ENCODE measurements at regions not wholly inside any gene's neighbourhood (a gene's known extent, or its start where the extent isn't known, plus 50 kb on each side); places are given as distances from the start of the nearest gene placed in this dataset.

DNA sequence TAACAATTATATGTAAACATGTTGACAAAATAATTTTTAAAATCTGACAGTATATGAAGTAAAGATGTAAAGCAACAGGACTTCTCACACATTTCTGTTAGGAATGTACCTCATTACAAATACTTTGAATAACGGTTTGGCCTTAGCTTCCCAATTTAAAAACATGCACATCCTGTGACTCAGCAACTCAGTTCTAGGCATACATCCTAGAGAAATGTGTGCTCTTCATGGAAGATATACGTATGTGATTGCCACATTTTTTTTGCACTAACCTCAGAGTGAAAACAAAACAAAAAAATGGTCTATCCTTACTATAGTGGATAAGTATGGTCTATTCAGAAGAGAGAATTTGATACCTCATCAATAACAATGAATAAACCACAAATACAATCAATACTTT, 314.6 kb downstream of the LIG4 start:
- TF ChIP-seq, protein P1, sequence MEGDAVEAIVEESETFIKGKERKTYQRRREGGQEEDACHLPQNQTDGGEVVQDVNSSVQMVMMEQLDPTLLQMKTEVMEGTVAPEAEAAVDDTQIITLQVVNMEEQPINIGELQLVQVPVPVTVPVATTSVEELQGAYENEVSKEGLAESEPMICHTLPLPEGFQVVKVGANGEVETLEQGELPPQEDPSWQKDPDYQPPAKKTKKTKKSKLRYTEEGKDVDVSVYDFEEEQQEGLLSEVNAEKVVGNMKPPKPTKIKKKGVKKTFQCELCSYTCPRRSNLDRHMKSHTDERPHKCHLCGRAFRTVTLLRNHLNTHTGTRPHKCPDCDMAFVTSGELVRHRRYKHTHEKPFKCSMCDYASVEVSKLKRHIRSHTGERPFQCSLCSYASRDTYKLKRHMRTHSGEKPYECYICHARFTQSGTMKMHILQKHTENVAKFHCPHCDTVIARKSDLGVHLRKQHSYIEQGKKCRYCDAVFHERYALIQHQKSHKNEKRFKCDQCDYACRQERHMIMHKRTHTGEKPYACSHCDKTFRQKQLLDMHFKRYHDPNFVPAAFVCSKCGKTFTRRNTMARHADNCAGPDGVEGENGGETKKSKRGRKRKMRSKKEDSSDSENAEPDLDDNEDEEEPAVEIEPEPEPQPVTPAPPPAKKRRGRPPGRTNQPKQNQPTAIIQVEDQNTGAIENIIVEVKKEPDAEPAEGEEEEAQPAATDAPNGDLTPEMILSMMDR (IDR thresholded peaks at IDR 0.05; ENCODE audit: insufficient read depth, low read depth, low read length) = no peak
- TF ChIP-seq EZH2 (IDR thresholded peaks at IDR 0.05; ENCODE audit: insufficient read depth, low read length) = no peak

Measured in astrocyte (in vitro differentiated cells and primary cell).